ENCODE measurements at regions not wholly inside any gene's neighbourhood (a gene's known extent, or its start where the extent isn't known, plus 50 kb on each side); places are given as distances from the start of the nearest gene placed in this dataset.
"Not testable (repeated sequence)": the region's sequence is repeated elsewhere in the genome, so short reads cannot be mapped to it uniquely, and the experiment has no call there.

GRCh38 chr3:89628856-89629670 is 521.6 kb downstream of the EPHA3 start:
- FAIRE-seq, result no peak

GRCh38 chr3:89635137-89635536 is 527.7 kb downstream of the EPHA3 start:
- FAIRE-seq, result no peak

GRCh38 chr3:89644716-89645115 is 537.3 kb downstream of the EPHA3 start:
- FAIRE-seq, result no peak

- no peak for FAIRE-seq
Measured at GRCh38 chr3:89649431-89649830, 542.0 kb downstream of the EPHA3 start.

GRCh38 chr3:89654031-89654430 is 546.6 kb downstream of the EPHA3 start:
- no peak for FAIRE-seq

GRCh38 chr3:89656388-89656787 is 549.0 kb downstream of the EPHA3 start:
- FAIRE-seq, result no peak

GRCh38 chr3:89679686-89680085 is 572.3 kb downstream of the EPHA3 start:
- no peak for FAIRE-seq

GRCh38 chr3:89682556-89682955 is 575.1 kb downstream of the EPHA3 start:
- no peak for FAIRE-seq

- FAIRE-seq, result no peak
Measured at GRCh38 chr3:89685731-89686130, 578.3 kb downstream of the EPHA3 start.

- FAIRE-seq, result no peak
Measured at GRCh38 chr3:89690646-89691045, 583.2 kb downstream of the EPHA3 start.

- FAIRE-seq, result no peak
Measured at GRCh38 chr3:89692601-89693000, 585.2 kb downstream of the EPHA3 start.

- FAIRE-seq, result no peak
Measured at GRCh38 chr3:89697321-89697916, 590.0 kb downstream of the EPHA3 start.

GRCh38 chr3:89698208-89698830 is 590.9 kb downstream of the EPHA3 start:
- no peak for FAIRE-seq

GRCh38 chr3:89699229-89699628 is 591.8 kb downstream of the EPHA3 start:
- no peak for FAIRE-seq

GRCh38 chr3:89699771-89700170 is 592.4 kb downstream of the EPHA3 start:
- no peak for FAIRE-seq

GRCh38 chr3:89702404-89702803 is 595.0 kb downstream of the EPHA3 start:
- no peak for FAIRE-seq

- FAIRE-seq, result no peak
Measured at GRCh38 chr3:89713196-89713595, 605.8 kb downstream of the EPHA3 start.

- no peak for FAIRE-seq
Measured at GRCh38 chr3:89714237-89714636, 606.8 kb downstream of the EPHA3 start.

- no peak for FAIRE-seq
Measured at GRCh38 chr3:89740080-89740880, 632.9 kb downstream of the EPHA3 start.

GRCh38 chr3:89740881-89741177 is 633.4 kb downstream of the EPHA3 start:
- FAIRE-seq, result no peak

- no peak for FAIRE-seq
Measured at GRCh38 chr3:89742546-89742945, 635.1 kb downstream of the EPHA3 start.

GRCh38 chr3:89747541-89748278 is 640.3 kb downstream of the EPHA3 start:
- not testable (repeated sequence) for FAIRE-seq

- FAIRE-seq, result no peak
Measured at GRCh38 chr3:89762405-89762804, 655.0 kb downstream of the EPHA3 start.

All from TTC549 (cell line).